Stimulated activated CD4-positive, alpha-beta T cell treated with anti-CD3 and anti-CD28 coated beads, Interleukin-1b, Interleukin-23, amount 100 ng/mL, for 24 hours (primary cell): ENCODE measurements at regions not wholly inside any gene's neighbourhood (a gene's known extent, or its start where the extent isn't known, plus 50 kb on each side); places are given as distances from the start of the nearest gene placed in this dataset.

Source experiments
- DNase-seq, 4 experiments: peaks; one replicate each; pipeline ENCODE4 v3.0.0-alpha.2; 2020; ENCODE audit warnings: low read depth in 4 of 4, low spot score in 1 of 4

GRCh38 chr2:898319-898718 is 52.3 kb upstream of the SNTG2 start:
- DNase-seq, result no peak

- no peak for DNase-seq
Measured at GRCh38 chr2:897091-897490, 53.6 kb upstream of the SNTG2 start.

GRCh38 chr2:893311-893710 is 57.3 kb upstream of the SNTG2 start:
- DNase-seq, result no peak

- DNase-seq, result no peak
Measured at GRCh38 chr2:892892-893291, 57.8 kb upstream of the SNTG2 start.

GRCh38 chr2:892401-892800 is 58.2 kb upstream of the SNTG2 start:
- DNase-seq, result no peak

- no peak for DNase-seq
Measured at GRCh38 chr2:891734-892133, 58.9 kb upstream of the SNTG2 start.

GRCh38 chr2:890791-891190 is 59.9 kb upstream of the SNTG2 start:
- DNase-seq, result no peak

GRCh38 chr2:890214-890613 is 60.4 kb upstream of the SNTG2 start:
- no peak for DNase-seq

GRCh38 chr2:888906-889566 is 61.6 kb upstream of the SNTG2 start:
- no peak for DNase-seq

- no peak for DNase-seq
Measured at GRCh38 chr2:888211-888801, 62.3 kb upstream of the SNTG2 start.

- no peak for DNase-seq
Measured at GRCh38 chr2:887639-888038, 63.0 kb upstream of the SNTG2 start.

- no peak for DNase-seq
Measured at GRCh38 chr2:886072-887022, 64.3 kb upstream of the SNTG2 start.

- no peak for DNase-seq
Measured at GRCh38 chr2:885230-886071, 65.2 kb upstream of the SNTG2 start.

- DNase-seq, result no peak
Measured at GRCh38 chr2:883803-884748, 66.6 kb upstream of the SNTG2 start.

- DNase-seq, result no peak
Measured at GRCh38 chr2:883260-883802, 67.3 kb upstream of the SNTG2 start.

- DNase-seq, result no peak
Measured at GRCh38 chr2:881204-881918, 69.3 kb upstream of the SNTG2 start.

GRCh38 chr2:880201-880970 is 70.3 kb upstream of the SNTG2 start:
- no peak for DNase-seq

GRCh38 chr2:879540-879939 is 71.1 kb upstream of the SNTG2 start:
- DNase-seq, result no peak
